ENCODE measurements at regions not wholly inside any gene's neighbourhood (a gene's known extent, or its start where the extent isn't known, plus 50 kb on each side); places are given as distances from the start of the nearest gene placed in this dataset.
A peak's percentile ranks its signal among the peaks of the same experiment; 100 is the strongest.
"Not testable (repeated sequence)": the region's sequence is repeated elsewhere in the genome, so short reads cannot be mapped to it uniquely, and the experiment has no call there.

GRCh38 chr12:59149995-59150642, 229.8 kb upstream of the LRIG3 start:
- DNase-seq (ENCODE audit: low read depth in 2 of 2) = no peak

GRCh38 chr12:59147791-59148190, 227.5 kb upstream of the LRIG3 start:
- DNase-seq (ENCODE audit: low read depth in 2 of 2) = no peak

GRCh38 chr12:59142183-59142790, 222.0 kb upstream of the LRIG3 start:
- DNase-seq (ENCODE audit: low read depth in 2 of 2) = no peak

DNA sequence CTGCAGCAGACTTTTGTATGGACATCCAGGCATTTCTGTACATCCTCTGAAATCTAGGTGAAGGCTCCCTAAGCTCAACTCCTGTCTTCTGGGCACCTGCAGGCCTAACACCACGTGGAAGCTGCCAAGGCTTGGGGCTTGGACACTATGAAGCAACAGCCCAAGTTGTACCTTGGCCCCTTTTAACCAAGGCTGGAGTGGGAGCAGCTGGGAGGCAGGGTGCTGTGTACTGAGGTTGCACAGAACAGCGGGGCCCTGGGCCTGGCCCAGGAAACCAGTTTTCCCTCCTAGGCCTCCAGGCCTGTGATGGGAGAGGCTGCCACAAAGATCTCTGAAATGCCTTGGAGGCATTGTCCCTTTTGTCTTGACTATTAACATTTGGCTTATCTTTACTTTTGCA, 214.4 kb upstream of the LRIG3 start:
- no peak for DNase-seq (ENCODE audit: low read depth in 2 of 2)

GRCh38 chr12:59131462-59131861, 211.2 kb upstream of the LRIG3 start:
- no peak for DNase-seq (ENCODE audit: low read depth in 2 of 2)

DNA sequence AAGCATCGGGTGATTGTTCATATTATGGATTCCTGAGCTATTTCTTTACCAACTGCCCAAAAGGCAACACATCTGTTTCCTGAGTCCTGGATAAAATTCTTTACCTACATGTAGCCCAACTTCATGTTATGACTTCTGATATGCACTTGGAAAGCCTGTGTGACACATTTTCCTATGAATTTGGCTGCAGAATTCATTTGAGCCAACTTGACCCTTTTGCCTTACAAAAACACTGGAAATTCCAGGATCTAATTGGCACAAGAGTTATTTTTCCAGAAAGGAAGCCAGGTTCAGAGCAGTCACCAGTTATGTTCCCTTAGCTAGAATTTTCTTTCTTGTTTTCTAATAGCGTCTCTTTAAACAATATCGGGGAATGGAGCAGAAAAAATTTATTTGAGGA, 202.5 kb upstream of the LRIG3 start:
- no peak for DNase-seq (ENCODE audit: low read depth in 2 of 2)

DNA sequence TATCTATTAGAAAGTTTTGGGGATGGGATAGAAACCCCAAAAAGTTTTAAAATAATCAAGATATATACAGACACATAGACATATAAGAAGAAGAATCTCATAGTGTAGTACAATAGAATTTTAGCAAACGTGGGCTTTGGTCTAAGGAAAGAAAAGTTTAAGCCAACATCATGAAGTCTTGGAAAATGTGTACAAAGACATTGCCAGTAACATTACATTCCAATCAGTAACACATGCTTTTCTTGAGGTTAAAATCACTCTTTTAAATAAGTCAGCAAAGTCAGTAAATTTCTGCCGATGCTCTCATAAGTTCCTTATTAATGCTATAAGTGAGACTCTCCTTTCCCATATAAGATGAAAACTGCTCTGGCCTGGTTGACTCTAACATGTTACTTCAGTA, 201.1 kb upstream of the LRIG3 start:
- no peak for DNase-seq (ENCODE audit: low read depth in 2 of 2)

DNA sequence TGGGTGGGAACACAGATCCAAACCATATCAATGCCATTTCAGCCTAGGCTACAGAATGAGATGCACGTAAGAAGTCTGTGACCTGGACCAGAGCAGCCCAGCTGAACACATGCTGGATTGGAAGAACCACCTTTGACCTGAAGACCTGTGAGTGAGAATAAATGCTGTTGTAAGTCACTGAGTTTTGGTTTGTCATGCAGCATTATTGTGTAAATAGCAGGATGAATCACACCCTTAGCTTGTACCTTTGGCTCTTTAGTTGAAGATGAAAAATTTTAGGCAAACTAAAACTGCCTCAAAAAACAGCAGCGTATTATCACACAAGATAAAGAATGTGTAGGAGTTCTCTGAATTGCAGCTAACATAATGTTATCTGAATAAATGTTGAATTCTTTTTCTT, 199.4 kb upstream of the LRIG3 start:
- DNase-seq (ENCODE audit: low read depth in 2 of 2) = no peak

DNA sequence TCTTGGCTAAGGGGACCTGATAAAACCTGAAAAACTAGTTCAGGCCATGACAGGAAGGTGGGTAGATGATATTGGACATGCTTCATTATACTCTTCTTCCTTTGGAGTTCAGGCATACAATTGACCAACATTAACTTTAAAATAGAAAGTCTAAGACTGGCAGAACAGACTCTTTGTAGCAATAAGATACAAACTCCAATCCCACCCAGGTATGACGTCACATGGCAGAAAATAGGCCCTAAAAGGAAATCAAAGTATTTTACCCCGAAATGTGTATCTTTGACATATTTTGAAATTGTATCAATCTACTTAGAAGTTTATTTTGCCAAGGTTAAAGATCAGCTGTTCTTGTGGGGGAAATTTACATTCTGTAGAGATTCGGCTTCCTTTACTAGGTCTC, 198.1 kb upstream of the LRIG3 start:
- DNase-seq (ENCODE audit: low read depth in 2 of 2) = no peak

GRCh38 chr12:59115995-59116394, 195.7 kb upstream of the LRIG3 start:
- DNase-seq (ENCODE audit: low read depth in 2 of 2) = no peak

DNA sequence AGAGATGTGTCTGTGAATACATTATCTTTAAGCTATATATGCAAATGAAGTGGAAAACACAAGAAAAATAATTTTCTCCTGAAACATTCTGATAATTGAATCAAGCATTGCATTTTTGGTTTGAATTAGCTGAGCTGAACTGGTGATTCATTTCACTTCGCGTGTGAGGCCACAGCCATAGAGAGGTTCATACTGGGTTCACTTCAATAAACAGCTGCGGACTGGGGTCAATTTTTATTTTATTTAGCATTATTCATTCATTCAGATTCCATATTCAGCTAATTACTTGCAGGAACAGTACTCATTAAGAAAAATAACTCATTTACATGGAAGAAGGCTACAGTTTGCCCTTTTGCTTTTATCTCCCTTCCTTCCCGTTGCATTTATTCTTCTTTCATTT, 195.2 kb upstream of the LRIG3 start:
- no peak for DNase-seq (ENCODE audit: low read depth in 2 of 2)

GRCh38 chr12:59113831-59114615, 193.7 kb upstream of the LRIG3 start:
- peak; percentile 7 to 34 for DNase-seq (ENCODE audit: low read depth in 2 of 2)

GRCh38 chr12:59111851-59112250, 191.5 kb upstream of the LRIG3 start:
- no peak for DNase-seq (ENCODE audit: low read depth in 2 of 2)

DNA sequence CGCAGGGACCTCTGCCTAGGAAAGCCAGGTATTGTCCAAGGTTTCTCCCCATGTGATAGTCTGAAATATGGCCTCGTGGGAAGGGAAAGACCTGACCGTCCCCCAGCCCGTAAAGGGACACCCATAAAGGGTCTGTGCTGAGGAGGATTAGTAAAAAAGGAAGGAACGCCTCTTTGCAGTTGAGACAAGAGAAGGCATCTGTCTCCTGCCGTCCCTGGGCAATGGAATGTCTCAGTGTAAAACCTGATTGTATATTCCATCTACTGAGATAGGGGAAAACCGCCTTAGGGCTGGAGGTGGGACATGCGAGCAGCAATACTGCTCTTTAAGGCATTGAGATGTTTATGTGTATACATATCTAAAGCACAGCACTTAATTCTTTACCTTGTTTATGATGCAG, 188.2 kb upstream of the LRIG3 start:
- not testable (repeated sequence) for DNase-seq (ENCODE audit: low read depth in 2 of 2)

DNA sequence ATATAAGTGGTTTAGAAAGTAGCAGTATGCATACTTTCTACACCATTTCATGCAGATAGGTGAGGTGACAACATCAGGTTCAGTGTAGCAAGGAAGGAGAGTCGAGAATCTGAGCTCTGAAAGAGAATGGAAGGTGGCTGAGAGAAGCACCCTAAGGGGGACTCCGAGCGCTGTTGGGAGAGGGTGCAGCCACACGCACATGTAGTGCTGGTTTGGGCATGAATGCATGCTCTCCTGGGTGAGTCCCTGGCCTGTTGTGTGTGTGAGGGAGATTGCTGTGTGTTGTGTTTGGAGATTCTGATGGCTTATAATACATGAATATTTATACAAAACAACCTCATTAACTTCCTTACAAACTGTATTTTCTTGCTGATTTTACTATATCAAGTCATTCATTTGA, 180.3 kb upstream of the LRIG3 start:
- DNase-seq (ENCODE audit: low read depth in 2 of 2) = no peak

DNA sequence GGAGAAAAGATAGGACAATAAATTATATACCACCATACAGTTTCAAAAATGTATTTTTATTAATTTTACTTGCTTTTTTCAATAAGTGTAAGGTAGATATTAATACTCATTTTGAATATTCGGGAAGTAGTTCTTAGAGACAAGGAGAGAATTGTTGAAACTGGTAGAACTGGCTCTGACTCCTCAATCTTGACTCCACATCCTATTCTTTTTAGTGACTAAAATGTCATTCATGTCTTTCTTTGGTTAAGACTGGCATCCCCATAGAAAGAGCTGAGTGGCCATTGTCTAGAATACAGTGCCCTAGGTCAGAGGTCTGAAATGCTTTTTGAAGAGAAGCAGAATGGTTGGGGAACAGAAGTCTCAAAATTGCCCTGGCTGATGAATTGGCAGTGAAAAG, 177.6 kb upstream of the LRIG3 start:
- DNase-seq (ENCODE audit: low read depth in 2 of 2) = no peak

DNA sequence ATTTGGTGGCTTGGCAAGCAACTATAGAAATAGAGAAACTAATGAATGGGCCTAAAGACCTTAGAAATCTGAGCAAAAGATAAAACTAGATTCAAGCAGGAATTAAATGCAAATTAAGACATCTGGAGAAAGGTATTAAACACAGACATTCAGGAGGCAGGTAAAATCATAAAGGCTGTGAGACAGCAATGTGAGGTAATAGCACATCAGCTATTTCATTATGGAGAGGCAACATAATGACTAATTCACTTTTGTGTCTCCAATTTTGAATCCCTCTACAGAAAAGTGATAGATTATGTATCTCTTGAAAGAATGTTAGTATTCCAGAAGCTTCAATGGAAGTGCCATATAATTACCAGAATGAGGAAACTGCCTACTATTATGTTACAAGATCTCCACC, 175.9 kb upstream of the LRIG3 start:
- no peak for DNase-seq (ENCODE audit: low read depth in 2 of 2)

DNA sequence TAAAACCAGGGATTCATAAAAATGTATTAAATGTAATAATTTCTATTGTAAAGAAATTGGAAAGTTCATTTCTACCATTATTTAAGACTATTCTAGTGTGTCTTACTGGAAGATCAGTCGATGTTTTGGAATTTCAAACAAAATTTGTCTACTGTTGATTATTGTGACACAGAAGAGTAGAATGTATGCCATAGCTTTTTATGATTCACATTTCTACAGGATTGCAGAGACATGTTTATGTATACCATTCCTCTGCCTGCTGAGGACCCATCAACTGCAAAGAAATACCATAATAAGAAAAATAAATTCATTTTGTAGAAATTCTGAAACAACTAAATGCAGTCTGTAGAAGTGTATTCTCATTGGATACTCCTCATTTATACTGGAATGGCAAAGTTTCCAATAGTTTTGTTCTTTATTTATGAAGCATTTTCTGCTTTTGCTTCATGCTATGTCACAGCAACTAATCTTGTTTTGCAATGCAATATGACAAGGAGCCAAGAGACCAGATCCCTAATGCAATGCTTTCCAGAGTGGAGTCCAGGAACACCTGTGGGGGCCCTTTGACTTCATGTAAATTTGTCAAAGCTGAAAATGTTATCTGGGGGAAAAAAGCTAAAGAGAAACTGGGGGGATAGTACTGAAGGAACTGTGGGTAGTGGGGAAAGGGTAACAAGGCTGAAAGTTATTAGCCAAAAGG, 172.9 kb upstream of the LRIG3 start:
- no peak for DNase-seq (ENCODE audit: low read depth in 2 of 2)

DNA sequence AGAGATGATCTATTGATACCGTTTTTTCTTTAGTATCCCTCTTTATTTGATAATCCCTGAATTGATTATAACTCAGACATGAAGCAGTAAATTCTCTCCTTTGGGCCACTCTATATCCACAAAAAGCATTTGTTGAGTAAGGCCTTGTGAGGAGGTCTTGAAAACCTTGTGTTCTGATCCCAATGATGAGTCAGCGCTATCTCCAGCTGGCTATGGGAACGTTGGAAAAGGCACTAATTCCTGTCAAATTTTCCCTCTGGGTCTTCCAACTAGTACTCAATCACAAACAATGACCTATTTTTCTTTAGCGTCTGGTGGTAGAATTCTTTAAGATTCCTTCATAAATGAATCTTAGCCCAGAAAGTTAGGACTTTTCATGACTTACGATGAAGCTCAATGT, 168.4 kb upstream of the LRIG3 start:
- no peak for DNase-seq (ENCODE audit: low read depth in 2 of 2)

GRCh38 chr12:59087691-59088090, 167.4 kb upstream of the LRIG3 start:
- DNase-seq (ENCODE audit: low read depth in 2 of 2) = no peak

DNA sequence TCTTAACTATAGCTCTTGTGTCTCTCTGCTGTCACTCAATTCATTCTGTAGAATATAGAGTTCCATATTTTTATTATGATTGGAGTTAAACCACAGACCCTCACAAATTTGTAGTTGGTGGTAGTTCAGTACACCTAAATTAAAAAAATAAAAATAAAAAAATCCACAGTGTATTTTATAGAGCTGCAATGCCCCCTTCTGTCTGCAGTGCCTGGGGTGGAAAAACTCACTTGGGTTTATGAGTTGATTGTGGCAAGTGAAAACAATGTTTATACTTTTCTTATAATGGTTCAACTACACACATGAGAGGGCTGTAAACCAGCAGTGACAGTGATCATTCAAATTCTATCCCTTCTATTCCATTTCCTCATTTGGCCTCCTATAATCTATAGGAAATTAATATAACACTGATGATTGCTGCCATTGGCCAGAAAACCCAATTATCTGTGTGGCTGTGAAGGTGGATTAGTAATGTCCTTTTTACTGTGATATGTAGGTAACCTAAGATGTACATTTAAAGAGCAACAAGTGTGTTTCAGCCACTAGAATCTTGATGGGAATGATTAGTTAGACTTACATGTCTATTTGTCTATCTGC, 166.9 kb upstream of the LRIG3 start:
- no peak for DNase-seq (ENCODE audit: low read depth in 2 of 2)

DNA sequence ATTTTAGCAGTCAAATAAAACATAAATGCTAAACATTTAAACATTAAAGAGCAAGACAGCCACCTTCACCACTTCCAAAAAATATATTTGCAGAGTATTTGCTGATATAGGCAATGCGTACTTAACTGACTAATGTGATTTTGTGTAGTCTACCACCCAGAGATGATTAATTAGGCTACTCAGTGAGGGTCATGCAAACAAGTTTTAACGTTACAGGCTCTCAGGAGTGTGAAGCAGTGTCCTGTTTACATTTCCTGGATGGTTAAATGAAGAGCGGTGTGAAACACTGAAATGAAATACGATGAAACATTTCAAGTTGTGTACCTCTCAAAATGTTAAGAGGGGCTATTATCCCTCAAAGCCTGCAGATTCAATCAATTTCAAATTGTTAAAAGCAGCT, 165.8 kb upstream of the LRIG3 start:
- DNase-seq (ENCODE audit: low read depth in 2 of 2) = no peak
